ENCODE measurements at regions not wholly inside any gene's neighbourhood (a gene's known extent, or its start where the extent isn't known, plus 50 kb on each side); places are given as distances from the start of the nearest gene placed in this dataset.

DNA sequence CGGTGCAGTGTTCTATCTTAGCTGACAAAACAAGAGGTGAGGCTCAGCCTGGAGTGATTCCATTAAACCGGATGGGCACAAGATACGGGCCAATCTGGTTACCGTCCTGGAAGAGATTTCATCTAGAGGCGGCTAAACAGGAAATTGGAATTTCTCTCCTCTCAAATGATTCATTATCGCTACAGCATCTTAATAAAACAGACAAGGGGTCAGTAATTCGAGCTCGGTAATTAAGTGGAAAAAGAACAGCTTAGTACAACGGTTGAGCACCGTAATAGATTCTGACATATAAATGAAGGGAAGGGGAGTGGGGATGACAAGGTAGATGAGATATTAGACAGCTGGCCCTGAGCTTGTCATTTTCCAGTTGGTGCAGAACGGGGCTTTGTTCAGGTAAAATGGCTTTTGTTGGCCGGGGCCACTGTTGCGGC lies 137.2 kb downstream of the EDN3 start:
- no peak for DNase-seq

DNA sequence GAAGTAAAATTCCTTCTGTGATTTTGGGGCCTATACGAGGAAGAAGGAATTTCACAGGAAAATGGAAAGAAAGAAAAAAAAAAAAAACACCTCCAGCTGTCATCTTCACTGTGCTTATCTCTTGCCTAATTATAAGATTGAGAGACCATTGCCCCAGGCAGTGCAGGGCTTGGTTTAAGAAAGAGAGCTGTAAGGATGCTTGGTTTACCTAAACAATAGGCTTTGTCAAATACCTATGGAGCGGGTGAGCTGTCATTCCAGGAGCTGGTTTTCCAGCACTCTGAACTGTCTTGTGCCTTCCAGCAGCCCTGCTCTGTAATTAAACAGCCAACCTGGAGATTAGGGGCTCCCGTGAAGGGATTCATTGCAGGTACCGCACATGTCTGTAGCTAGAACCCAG lies 137.8 kb downstream of the EDN3 start:
- DNase-seq, result no peak

DNA sequence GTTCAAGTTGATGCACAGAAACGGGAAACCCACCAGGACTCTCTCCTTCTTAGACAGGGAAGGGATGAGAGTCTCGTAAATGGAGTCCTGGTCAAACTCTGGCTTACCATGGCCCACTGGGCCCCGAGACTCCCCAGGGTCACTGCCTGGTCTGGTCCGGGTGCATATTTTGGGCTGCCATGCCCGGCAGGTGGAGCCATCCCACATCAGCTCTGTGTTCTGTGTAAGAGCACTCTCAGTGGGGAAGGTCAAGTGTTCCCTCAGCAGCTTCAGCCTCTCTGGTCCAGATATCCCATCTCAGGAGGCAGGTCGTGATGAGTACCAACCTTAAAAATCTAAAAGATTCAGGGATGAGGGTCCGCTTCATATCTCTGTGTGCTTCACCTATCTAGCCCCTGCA lies 138.8 kb downstream of the EDN3 start:
- no peak for DNase-seq

DNA sequence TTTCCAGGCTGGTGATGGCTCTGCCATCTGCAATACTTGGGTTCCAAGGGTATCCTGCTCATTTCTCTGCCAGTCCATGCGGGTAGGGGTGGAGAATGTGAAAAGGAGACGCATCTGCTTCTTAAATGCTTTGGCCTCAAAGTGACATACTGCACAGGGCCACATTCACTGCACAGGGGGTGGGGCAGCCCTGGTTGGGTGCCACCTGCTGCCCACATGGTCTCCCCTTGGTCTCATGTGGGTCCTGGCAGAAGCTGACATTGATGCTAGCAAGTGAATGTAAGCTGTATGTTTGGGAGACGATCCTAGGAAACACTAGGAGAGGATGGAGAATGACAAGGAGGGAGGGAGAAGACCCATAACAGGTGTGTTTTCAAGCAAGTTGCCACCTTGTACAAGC lies 140.9 kb downstream of the EDN3 start:
- no peak for DNase-seq

DNA sequence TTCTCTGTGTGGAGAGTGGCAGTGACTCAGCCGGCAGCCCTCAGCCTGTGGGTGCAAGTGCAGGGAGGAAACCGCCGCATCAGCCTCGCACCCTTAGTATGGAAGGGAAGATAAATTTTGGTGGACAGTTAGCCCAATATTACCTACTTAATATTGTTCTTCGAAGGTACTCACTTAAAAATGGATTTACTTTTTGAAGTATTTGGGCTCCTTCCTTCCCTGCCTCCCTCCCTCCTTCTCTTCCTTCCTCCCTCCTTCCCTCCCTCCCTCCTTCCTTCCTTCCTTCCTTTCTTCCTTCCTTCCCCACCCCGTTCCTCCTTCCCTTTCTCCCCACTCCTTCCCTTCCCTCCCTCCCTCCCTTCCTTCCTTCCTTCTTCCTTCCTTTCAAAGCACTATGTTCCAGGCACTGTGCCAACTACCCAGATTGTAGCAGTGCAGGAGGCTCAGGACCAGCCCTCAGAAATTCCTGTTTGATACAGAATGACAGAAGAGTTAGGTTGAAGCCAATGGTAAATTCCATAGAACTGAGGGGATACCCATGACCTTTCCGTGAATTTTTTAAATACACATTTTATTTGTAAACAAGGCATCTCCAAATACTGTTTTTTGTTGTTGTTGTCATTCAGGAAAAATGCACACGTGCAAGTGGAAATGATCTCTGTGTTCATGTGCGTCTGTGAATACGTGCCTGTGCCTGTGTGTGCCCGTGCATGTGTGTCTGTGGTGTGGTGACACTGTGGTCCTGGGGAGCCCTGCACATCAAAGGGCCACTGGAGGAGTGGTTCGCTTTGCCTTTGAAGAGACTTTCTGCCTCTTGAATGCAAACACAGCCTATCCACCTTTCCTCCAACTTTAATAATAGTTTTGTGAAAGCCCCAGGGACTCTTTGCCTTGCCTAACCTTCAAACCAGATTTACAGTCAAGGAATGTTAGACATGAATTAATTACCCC lies 141.7 kb downstream of the EDN3 start:
- no peak for DNase-seq

DNA sequence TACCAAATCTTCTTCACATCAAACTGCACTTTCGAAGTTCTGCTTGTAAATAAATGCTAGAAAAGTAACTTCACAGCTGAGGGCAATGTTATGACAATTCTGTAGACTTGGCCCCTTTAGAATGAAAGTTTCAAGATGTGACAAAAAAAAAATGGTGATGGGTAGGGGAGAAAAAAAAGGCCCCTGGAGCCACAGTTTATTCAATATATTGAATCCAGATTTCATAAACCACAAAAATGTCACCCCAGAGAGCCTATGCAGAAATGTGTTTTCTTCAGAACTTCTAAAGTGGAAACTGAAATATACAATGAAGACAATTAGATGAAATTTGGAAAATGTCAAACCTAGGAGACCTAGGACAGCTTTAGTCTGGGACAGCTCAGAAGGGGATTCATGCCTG lies 143.1 kb downstream of the EDN3 start:
- DNase-seq, result no peak

DNA sequence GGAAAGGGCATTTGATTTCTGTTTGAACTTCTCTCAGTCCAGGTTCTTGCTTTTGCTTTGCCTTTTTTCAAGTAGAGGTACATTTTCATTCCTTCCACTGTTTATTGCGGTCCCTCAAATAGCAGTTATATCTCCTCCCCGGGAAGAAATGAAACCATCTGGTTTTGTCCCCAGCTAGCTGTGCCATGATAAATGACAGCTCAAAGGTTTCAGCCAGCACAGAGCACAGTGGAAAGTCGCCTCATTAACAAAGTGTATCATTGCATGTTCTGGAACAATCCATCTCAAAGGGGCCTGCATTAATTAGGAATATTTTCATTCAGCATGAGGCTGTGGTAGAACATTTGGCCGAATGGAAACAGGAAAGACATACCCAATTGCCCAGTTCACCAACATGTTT lies 146.0 kb downstream of the EDN3 start:
- no peak for DNase-seq

DNA sequence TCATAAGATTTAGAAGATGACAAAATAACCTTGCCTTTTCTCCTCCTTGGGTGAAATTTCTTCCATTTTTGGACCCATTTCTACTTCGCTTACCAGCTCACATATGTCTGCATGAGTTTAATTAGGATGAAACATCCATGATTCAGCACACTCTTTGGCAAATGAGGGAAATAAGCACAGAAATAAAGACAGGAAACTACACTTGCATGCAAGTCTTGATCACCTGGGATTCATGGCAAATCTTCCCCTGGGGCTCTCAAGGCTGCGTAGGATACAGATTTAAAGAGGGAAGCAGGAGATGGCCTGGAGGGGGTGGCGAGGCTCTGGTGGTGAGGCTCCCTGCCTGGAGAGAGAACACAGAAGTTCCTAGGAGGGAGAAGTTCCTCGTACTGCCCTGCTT lies 147.8 kb downstream of the EDN3 start:
- DNase-seq, result no peak

DNA sequence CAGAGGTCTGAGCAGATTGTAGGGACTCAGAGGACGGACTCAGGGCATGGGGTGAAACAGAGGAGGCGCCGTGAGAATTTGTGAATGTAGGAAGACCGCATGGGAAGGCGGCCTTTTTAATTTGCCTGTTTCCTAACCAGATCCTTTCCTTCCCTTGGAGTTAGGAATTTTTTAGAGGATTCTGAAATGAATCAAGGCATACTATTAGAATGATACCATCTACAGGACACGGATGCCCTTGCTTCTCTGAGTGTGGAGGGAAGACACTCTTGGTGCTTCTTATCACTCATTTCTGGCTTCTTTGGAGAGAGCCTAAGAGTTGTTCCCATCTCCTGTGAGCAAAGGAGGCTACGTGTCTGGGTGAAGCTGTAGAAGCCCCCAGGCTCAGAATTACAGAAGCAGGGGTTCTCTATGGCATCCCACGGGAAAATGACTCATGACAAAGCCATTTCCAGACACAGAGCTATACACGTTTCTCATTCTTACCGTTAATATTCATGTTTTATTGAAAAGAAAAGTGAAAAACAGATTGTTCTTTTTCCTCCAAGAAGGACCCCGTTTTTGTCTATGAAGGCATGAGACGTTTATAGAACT lies 148.5 kb downstream of the EDN3 start:
- no peak for DNase-seq

DNA sequence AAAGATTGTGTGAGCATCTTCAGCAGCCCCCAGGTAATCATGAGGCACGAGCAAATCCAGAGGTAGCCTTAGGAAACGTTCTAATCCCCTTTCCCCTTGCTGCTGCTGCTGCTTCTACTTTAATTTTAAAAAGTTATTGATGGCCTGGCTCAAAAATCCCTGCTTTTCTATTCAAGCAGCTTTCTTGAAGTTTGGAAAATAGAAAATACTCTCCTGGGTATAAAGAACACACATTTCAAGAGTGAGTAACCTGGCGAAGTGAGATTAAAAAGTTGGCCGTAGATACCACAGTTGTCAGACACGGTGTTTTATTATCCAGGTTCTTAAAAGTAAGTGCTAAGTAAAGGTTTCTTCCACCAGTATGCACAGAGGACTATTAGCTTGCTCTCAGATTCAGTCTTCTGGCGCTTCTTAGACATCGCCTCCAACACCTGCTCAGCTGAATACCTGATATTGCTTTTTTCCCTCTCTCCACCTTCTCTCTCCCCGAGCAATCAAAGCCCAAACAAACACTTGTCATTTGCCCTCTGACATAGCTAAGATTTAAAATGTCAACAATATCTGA lies 150.7 kb downstream of the EDN3 start:
- no peak for DNase-seq

DNA sequence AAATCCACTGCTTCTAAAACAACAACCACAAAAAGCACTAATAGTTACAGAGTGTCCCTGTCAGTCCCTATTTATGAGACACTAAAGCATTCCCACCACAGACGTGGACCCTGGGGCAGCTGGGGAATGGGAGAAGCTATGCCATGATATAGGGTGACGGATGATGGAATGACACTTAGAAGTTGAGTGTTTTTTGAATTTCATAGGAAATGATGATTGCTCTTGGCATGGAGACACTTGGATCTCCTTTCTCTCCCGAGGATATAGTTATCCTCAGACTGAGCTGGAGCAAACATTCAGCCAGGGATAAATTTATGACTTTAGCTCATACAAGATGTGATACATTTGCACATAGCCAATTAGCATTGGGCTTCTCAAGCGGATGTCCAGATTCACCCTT lies 151.2 kb downstream of the EDN3 start:
- no peak for DNase-seq

DNA sequence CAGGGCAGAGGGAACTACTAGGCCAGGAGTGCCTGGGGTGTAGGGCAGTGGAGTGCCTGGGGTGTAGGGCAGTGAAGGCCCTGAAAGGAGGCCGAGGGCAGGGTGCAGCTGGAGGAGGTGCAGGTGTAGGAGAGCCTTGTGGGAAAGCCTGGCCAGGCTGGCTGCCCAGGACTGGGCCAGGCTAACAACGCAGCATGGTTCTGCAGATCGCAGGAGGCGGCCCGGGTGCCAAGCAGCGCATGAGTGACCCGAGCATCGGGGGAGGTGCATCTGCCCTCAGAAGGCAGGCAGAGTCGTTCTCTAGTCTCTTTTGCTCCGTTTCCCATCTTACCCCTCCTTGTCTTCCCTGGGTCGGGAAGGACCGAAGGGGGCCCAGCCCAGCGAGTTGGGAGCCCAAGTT lies 151.5 kb upstream of the PHACTR3 start:
- no peak for DNase-seq

DNA sequence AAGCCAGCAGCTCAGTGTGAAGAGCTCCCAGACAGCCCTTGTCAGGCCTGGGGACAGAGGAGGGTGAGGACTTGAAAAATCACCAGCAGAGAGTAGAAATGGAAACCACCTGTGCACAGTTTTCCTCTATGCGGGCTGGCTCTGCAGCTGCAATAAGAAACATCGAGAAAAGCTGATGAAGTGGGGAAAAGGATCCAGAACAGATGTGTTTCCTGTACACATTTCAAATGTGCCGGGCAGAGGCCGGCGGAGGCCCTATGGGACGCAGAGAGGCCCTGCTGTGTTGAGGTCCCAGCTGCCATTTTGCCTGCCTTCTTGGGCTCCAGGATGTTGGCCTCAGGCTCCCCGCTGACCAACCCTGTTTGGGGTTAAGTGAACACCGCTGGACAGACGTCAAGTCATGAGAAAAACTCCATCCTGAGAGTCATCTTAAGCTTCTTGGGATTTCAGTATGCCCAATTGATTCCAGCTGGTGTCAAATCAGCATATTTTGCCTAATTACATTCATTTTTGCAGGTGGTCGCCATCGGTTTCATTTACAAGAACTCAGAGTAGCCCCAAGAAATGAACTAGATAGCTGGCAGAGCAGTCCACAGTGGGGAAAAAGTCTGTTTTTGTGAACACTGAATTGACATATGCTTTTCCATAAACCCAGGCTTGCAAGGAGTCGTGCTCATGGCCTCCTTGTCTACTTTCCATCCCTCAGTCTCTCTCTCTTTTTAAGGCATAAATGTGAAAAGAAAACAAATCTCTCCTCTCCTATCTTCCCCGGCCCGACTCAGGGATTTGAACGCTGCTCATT lies 150.4 kb upstream of the PHACTR3 start:
- no peak for DNase-seq

DNA sequence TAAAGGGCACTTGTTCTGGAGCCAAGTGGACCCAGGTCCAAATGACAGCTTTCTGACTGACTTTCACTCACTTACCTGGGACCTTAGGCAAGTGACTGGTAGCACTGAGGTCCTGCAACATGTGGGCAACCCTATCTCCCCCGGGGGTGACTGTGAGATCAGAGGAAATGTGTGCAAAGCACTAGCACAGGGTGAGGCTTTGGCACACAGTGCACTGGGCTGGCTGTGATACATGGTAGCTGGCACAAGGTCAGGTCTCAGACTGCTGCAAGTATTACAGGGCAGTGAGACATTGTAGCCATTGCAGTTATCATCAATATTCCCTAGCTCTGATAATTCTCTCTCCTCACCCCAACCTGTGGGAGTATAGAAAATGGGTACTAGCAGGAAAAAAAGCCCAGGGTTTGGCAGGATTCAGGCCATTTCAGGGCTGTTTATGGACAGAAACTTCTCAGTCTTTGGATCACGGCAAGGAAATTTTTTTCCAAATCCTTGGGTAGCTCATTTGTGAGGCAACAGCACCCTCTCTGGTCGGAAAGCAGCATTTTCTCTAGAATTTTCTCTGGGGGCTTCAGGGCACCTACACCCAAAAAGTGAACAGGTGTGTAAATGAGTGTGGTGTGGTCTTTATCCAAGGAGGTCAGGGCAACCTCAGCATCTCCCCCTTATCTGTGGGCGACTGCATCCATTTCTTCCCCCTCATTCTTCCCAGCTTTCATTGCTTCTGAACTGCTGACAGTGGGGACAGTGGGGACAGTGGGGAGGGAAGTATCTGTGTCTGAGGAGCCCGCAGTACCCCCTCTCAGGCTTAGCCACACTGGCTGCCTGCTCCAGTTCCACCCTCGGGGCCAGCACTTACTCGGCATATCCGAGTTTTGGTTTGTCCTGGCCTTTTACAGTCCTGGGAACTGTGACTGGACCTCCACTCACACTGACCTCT lies 148.7 kb upstream of the PHACTR3 start:
- DNase-seq, result peak; percentile 15 to 19

DNA sequence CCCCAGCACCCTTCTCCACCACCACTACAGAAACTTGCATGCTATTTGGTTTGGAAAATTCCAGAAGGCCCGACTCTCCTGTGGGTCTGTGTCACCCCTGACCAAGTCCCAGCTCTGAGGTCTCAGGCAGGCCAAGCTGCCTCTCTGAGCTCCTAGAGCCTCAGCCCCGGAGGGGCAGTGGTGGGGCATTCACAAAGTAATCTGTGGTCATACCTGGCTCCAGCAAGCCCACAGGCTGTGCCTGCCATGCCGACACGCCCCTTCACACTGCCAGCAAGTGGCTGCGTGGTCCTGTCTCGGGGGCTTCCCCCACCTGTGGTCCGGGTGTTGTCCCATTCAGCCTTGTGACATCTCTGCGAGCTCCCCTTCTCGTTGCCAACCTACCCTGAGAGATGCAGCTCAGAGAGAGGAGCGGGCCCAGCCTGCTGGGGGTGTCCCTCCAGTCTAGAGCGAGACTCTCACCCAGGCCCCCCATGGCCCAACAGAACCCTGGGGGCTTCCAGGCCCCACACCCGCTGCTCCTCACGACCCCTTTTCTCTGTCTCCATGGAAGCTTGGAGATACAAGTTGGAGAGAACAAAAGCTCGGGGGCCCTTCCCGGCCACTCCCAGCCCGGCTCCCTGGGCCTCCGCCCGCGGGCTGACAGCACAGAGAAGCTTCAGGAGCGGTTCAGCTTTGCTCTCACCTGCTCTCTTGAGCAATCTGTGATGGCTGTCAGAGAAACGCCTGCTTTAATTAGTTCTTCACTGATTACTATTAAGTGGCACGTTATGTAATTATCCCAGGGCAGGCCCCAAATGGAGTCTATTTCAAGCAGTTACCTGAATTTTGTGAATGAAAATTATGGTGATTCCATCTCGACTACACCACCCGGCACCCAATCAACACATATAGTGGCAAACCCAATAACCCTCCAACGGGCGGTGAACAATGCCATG lies 147.7 kb upstream of the PHACTR3 start:
- no peak for DNase-seq

DNA sequence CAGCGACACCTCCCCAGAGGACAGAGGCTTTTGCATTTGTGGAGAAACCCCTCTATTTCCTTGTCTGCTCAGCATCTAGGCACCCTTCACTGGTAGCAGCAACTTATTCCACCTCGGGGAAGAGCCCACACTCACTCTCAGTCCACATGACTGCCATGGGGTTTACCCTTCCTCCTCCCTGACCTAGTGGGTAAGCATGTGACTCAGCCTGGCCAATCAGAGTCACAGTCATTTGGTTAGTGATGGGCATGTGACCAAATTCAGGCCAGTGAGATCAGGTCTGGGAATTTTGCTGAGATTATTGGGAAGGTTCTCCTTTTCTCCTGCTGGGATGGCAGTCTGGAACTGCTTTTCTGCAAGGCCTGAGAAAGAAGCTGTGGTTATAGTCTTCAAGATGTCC lies 145.7 kb upstream of the PHACTR3 start:
- no peak for DNase-seq

DNA sequence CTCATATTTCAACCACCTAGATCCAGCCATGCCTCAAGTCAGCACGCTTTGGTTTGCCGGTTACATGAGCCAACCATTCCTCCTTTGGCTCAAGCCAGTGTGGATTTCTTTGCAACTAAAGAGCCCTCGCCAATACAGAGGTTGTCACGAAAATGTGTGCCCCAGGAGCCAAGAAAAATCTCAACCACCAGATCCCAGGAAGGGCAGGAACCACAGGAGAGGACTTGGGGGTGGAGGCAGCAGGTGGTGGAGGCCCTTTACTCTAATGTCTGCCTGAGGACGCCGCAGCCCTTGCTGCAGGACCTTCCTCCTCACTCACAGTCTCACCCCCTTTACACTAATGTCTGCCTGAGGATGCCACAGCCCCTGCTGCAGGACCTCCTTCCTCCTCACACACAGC lies 144.8 kb upstream of the PHACTR3 start:
- no peak for DNase-seq

DNA sequence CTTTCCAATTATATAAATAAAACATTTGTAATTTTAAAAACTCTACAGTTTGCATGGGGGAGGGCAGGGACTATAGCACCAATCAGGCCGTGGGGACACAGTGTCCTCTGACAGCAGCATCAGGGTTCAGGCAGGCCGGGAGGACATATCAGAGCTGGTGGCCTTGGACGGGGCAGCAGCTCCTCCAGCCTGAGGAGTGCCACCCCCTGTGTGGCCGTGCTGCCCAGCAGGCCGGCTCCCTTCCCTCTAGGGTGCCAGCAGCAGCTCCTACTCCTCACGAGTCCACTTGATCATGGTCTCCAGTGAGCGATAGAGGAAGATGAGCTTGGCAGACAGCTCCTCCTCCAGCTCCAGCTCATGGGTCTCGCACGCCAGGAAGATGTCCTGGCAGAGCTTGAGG lies 144.0 kb upstream of the PHACTR3 start:
- DNase-seq, result no peak

DNA sequence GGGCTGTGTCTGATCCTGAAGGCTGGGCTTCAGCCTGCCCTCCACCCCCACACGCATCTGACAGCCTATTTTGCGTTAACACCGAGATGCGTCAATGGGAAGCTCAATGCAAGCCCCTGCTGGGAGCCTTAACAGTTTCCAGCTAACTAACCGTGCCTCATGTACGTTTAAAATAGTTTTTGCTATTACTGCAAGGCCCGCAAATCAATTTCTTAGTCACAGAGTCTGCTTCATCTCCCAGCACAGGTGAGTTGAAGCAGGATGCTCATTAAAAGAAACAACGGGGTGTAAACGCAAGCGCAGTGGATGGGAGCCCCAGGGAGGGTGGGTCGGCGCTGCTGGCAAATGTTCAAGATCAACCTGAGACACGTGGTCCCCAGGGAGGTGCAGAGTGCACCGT lies 142.8 kb upstream of the PHACTR3 start:
- no peak for DNase-seq

DNA sequence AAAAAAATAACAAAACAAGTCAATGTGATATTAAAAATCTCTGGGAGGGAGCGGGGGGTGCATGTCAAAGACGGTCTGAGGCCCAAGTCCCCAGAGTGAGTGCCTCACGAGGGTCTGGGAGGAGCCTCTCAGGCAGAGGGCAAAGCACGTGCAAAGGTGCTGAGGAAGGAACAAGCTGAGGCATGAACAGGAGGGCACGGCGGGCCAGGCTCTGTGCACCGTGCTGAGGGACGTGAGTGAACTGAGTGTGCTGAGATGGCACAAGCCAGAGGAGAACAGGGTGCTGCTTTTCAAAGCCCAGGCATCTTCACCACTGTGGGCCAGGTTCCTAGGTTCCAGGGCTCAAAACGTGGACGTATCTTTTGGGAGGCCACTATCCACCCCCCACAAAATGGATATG lies 142.1 kb upstream of the PHACTR3 start:
- DNase-seq, result no peak

DNA sequence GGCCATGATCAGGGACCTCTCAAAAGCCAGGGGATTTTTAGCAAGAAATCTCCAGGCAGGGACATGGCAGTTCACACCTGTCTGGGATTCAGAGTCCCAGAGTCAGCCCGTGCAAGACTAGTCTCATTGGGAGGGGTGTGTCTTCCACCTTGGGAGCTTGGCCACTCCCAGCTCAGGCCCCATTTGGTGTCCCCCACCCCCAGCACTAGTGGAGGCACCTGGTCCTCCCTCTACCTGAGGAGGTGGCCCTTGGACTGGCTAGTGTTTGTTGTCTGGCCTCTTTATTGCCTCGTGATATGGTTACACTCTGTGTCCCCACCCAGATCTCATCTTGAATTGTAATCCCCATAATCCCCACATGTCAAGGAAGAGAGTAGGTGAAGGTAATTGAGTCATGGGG lies 140.8 kb upstream of the PHACTR3 start:
- no peak for DNase-seq

Data from Kasumi-1 (cell line).